Upper lobe of right lung (tissue), 1 donor: ENCODE measurements at regions not wholly inside any gene's neighbourhood (a gene's known extent, or its start where the extent isn't known, plus 50 kb on each side); places are given as distances from the start of the nearest gene placed in this dataset.

Experiments used
- ATAC-seq: fragments of 200-7000 bp; cut with Tn5 transposase; one replicate; pipeline ENCODE4 v1.9.1; 2020; ENCODE audit warnings: mild to moderate bottlenecking, moderate library complexity
- DNase-seq: peaks from one replicate; pipeline ENCODE4 v3.0.0-alpha.2; 2020
- H3K27ac ChIP-seq: fragments of 200-600 bp; one replicate; pipeline ENCODE4 v1.8.0; 2022
- H3K27me3 ChIP-seq: fragments of 200-600 bp; one replicate; pipeline ENCODE4 v1.8.0; 2022; ENCODE audit warnings: mild to moderate bottlenecking
- H3K36me3 ChIP-seq: fragments of 200-600 bp; one replicate; pipeline ENCODE4 v1.8.0; 2022
- H3K4me1 ChIP-seq: fragments of 200-600 bp; one replicate; pipeline ENCODE4 v1.8.0; 2022
- H3K4me3 ChIP-seq: fragments of 200-600 bp; one replicate; pipeline ENCODE4 v1.8.0; 2022; ENCODE audit warnings: mild to moderate bottlenecking
- H3K9me3 ChIP-seq: fragments of 200-600 bp; one replicate; pipeline ENCODE4 v1.8.0; 2022
- CTCF ChIP-seq: fragments of 200-600 bp; IDR thresholded peaks from one replicate; pipeline ENCODE4 v1.8.0; 2022; ENCODE audit warnings: antibody characterized with exemption
- intact Hi-C: fragments of 100-400 bp; cut with DNase I; formaldehyde crosslinking; loops from one replicate; pipeline ENCODE4 v1.11.0; 2022
- donor health status: DM: no; HTN: yes; CAD: no; lungs with severe emphysema.

- no peaks in the 10 kb centered on the region for H3K27me3 ChIP-seq
- DNase-seq (no peak), ATAC-seq (no peak)
- intact Hi-C loops = no loop called here
- H3K9me3 ChIP-seq = no peaks in the 10 kb centered on the region
- H3K27ac ChIP-seq = no peak overlapping the region
- H3K36me3 ChIP-seq = no peaks in the 10 kb centered on the region
- H3K4me1 ChIP-seq = no peaks in the 10 kb centered on the region
- TF ChIP-seq CTCF = no peak
- no peak overlapping the region for H3K4me3 ChIP-seq
Measured at GRCh38 chr21:27741736-27742135, 774.8 kb upstream of the ADAMTS5 start.

- no peak overlapping the region for H3K27ac ChIP-seq
- no peaks in the 10 kb centered on the region for H3K36me3 ChIP-seq
- H3K27me3 ChIP-seq = no peaks in the 10 kb centered on the region
- ATAC-seq (no peak), DNase-seq (no peak)
- no peak for TF ChIP-seq CTCF
- H3K4me3 ChIP-seq = no peak overlapping the region
- intact Hi-C loops = no loop called here
- no peaks in the 10 kb centered on the region for H3K4me1 ChIP-seq
- no peaks in the 10 kb centered on the region for H3K9me3 ChIP-seq
Measured at GRCh38 chr21:27740084-27740483, 773.2 kb upstream of the ADAMTS5 start.

- no peaks in the 10 kb centered on the region for H3K27me3 ChIP-seq
- ATAC-seq (no peak), DNase-seq (no peak)
- no peak overlapping the region for H3K27ac ChIP-seq
- H3K9me3 ChIP-seq = no peaks in the 10 kb centered on the region
- no peak for TF ChIP-seq CTCF
- no peaks in the 10 kb centered on the region for H3K4me1 ChIP-seq
- no peaks in the 10 kb centered on the region for H3K36me3 ChIP-seq
- H3K4me3 ChIP-seq = no peak overlapping the region
- intact Hi-C loops = no loop called here
Measured at GRCh38 chr21:27739187-27739586, 772.3 kb upstream of the ADAMTS5 start.

- no peak for TF ChIP-seq CTCF
- intact Hi-C loops = no loop called here
- H3K27ac ChIP-seq = no peak overlapping the region
- H3K9me3 ChIP-seq = no peaks in the 10 kb centered on the region
- H3K27me3 ChIP-seq = no peaks in the 10 kb centered on the region
- no peak for DNase-seq
- no peak overlapping the region for H3K4me3 ChIP-seq
- no peak for ATAC-seq
- H3K4me1 ChIP-seq = no peaks in the 10 kb centered on the region
- H3K36me3 ChIP-seq = no peaks in the 10 kb centered on the region
Measured at GRCh38 chr21:27735699-27736098, 768.8 kb upstream of the ADAMTS5 start.

- Histone ChIP-seq H3K4me1 (no peaks in the 10 kb centered on the region), H3K9me3 (no peaks in the 10 kb centered on the region), H3K4me3 (no peak overlapping the region), H3K27ac (no peak overlapping the region), H3K27me3 (no peaks in the 10 kb centered on the region), H3K36me3 (no peaks in the 10 kb centered on the region)
- intact Hi-C loops = no loop called here
- DNase-seq (no peak), ATAC-seq (no peak)
- no peak for TF ChIP-seq CTCF
Measured at GRCh38 chr21:27734146-27734545, 767.3 kb upstream of the ADAMTS5 start.

GRCh38 chr21:27725916-27726315 lies 759.0 kb upstream of the ADAMTS5 start:
- H3K4me1 ChIP-seq = no peaks in the 10 kb centered on the region
- no peak for TF ChIP-seq CTCF
- no peak for ATAC-seq
- no peak for DNase-seq
- no peaks in the 10 kb centered on the region for H3K36me3 ChIP-seq
- H3K9me3 ChIP-seq = no peaks in the 10 kb centered on the region
- no peak overlapping the region for H3K27ac ChIP-seq
- intact Hi-C loops = no loop called here
- H3K4me3 ChIP-seq = no peak overlapping the region
- no peaks in the 10 kb centered on the region for H3K27me3 ChIP-seq
